ENCODE measurements at regions not wholly inside any gene's neighbourhood (a gene's known extent, or its start where the extent isn't known, plus 50 kb on each side); places are given as distances from the start of the nearest gene placed in this dataset.

DNA sequence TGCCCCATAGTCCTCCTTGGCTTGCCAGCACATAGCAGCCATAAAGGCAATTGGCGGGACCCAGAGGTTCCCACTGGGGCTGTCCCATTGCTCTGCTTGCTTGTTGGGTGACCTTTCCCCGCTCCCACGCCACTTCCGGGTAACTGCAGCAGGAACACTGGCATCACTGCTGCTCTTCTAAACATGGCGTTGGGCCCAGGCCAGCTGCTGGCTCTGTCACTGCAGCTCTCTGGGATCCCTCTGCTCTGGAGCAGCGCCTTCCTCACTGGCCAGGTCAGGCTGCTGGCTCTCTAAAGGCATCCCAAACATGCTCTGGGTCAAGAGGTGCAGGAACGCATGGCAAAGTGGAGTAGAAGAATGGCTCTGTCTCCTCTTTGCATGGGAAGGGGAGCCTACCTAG is 92.9 kb downstream of the DRD1 start:
- intact Hi-C loops (cut with DNase I; ENCODE audit: low total_unique reads), result no loop called here
- Histone ChIP-seq H3K9me3 (no peaks in the 10 kb centered on the region), H3K4me3 (no peak overlapping the region), H3K4me1 (no peaks in the 10 kb centered on the region), H3K27me3 (replicated peaks in 1 of 7) (peaks cover 0 to 66% (median 0%) of the 10 kb centered on the region in 7 donors), H3K36me3 (no peaks in the 10 kb centered on the region), H3K27ac (no peak overlapping the region)
- no peak for TF ChIP-seq POLR2AphosphoS5 (IDR thresholded peaks at IDR 0.05)
- TF ChIP-seq POLR2A (IDR thresholded peaks at IDR 0.05), result no peak
- TF ChIP-seq, protein P1, sequence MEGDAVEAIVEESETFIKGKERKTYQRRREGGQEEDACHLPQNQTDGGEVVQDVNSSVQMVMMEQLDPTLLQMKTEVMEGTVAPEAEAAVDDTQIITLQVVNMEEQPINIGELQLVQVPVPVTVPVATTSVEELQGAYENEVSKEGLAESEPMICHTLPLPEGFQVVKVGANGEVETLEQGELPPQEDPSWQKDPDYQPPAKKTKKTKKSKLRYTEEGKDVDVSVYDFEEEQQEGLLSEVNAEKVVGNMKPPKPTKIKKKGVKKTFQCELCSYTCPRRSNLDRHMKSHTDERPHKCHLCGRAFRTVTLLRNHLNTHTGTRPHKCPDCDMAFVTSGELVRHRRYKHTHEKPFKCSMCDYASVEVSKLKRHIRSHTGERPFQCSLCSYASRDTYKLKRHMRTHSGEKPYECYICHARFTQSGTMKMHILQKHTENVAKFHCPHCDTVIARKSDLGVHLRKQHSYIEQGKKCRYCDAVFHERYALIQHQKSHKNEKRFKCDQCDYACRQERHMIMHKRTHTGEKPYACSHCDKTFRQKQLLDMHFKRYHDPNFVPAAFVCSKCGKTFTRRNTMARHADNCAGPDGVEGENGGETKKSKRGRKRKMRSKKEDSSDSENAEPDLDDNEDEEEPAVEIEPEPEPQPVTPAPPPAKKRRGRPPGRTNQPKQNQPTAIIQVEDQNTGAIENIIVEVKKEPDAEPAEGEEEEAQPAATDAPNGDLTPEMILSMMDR (IDR thresholded peaks at IDR 0.05 in 8 of 11, conservative IDR thresholded peaks at IDR 0.05 in 3 of 11), result no peak
- 45 to 86% (median 52%) methylated on average over 6 to 7 of the region's 7 CpGs for WGBS, 5 donors
- no peak for DNase-seq

DNA sequence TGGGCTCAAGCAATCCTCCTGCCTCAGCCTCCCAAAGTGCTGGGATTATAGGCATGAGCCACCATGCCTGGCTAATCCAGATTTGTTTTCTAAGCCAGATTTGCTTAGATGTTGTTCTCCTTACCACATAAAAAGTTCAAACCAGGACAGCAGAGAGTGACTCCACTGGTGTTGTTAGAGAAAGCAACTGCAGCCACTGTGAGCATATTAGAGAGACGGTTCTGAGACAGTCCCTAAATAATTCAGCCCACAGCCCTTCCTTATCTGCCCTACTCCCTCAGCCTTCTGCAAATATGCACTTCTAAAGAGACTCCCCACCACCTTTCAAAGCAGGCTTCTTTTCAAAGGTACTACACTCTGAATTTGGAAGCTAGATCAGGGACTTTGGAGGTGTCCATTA is 96.1 kb downstream of the DRD1 start:
- DNase-seq, result no peak
- WGBS, 5 donors, result 23 to 40% (median 28%) methylated on average over 1 of the region's 1 CpG

DNA sequence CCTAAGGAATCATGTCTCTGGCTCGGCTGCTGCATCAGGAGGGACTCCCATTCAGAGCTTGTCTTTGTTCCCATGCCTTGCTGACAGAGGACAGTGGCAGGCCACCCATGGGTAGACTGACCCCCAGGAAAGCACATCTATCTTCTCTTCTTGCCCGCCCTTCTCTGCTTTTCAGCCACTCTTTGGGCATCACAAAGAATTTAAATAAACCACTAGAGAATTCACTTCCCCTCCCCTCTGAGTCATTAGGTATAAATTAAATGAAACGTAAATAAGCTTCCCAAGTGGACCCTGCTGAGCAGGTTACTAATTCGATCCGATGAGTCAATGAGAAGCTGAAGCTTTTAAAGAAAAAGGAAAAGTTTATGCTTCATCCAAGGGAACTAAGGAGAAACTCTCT is 97.0 kb downstream of the DRD1 start:
- Histone ChIP-seq H3K9me3 (peaks cover 0 to 3% (median 0%) of the 10 kb centered on the region in 8 donors), H3K27ac (no peak overlapping the region), H3K4me3 (no peak overlapping the region), H3K36me3 (no peaks in the 10 kb centered on the region), H3K27me3 (replicated peaks in 1 of 7) (peaks cover 0 to 49% (median 0%) of the 10 kb centered on the region in 7 donors), H3K4me1 (no peaks in the 10 kb centered on the region)
- DNase-seq, result no peak
- 37 to 47% (median 41%) methylated on average over 5 of the region's 5 CpGs for WGBS, 5 donors
- TF ChIP-seq, protein P1 (IDR thresholded peaks at IDR 0.05 in 8 of 11, conservative IDR thresholded peaks at IDR 0.05 in 3 of 11), result no peak
- TF ChIP-seq POLR2AphosphoS5 (IDR thresholded peaks at IDR 0.05) (no peak), POLR2A (IDR thresholded peaks at IDR 0.05) (no peak)
- intact Hi-C loops (cut with DNase I; ENCODE audit: low total_unique reads), result no loop called here

More for the DNA sequence above, 96.1 kb downstream of the DRD1 start:
- TF ChIP-seq, protein P1 (IDR thresholded peaks at IDR 0.05 in 8 of 11, conservative IDR thresholded peaks at IDR 0.05 in 3 of 11), result no peak
- TF ChIP-seq POLR2A (IDR thresholded peaks at IDR 0.05), result no peak
- TF ChIP-seq POLR2AphosphoS5 (IDR thresholded peaks at IDR 0.05), result no peak
- intact Hi-C loops (cut with DNase I; ENCODE audit: low total_unique reads), result no loop called here
- Histone ChIP-seq H3K9me3 (peaks cover 0 to 3% (median 0%) of the 10 kb centered on the region in 8 donors), H3K27me3 (replicated peaks in 1 of 7) (peaks cover 0 to 57% (median 0%) of the 10 kb centered on the region in 7 donors), H3K36me3 (no peaks in the 10 kb centered on the region), H3K27ac (no peak overlapping the region), H3K4me1 (no peaks in the 10 kb centered on the region), H3K4me3 (no peak overlapping the region)

DNA sequence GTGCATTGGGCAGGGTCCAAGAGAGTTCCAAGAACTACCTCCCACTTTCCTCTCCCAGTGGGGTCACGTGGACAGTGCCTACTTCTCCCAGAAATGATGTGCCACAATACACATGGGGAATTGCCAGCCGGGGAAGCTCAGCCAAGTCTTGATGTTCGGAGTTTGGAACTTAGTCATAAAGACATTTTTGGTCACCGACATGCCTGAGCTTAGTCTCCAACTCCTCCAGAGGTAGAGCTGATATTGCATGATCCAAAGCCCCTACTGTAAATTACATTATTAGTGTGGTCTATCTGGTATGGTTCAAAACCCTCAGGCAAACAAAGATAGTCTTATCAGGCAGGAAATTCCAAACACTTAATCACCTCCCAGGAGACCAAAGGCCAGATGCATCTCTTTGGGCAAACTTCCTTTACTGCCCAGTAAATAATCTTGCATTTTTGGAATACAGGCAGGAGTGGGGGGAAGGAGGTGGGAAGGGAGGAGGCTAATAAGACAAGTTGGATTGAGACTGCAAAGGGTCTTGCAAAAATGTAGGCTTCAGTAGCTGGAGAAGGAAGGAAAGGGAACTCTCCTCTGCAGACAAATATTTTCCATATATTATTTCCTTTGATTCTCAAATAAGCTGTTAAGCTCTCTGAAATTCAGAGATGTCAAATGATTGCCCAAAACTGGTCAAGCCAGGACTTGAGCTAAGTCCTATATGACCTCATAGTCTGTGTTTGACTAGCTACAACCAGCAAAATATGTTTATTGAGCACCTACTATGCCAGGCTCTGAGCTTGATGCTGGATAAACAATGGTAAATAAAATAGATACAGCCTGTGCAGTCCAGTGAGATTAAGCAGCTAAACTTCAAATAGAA is 99.4 kb downstream of the DRD1 start:
- 58 to 75% (median 62%) methylated on average over 4 of the region's 4 CpGs for WGBS, 5 donors
- Histone ChIP-seq H3K9me3 (peaks cover 0 to 3% (median 0%) of the 10 kb centered on the region in 8 donors), H3K4me1 (no peaks in the 10 kb centered on the region), H3K4me3 (no peak overlapping the region), H3K27me3 (replicated peaks in 1 of 7) (peaks cover 0 to 29% (median 0%) of the 10 kb centered on the region in 7 donors), H3K27ac (no peak overlapping the region), H3K36me3 (no peaks in the 10 kb centered on the region)
- intact Hi-C loops (cut with DNase I; ENCODE audit: low total_unique reads), result no loop called here
- TF ChIP-seq, protein P1 (IDR thresholded peaks at IDR 0.05 in 8 of 11, conservative IDR thresholded peaks at IDR 0.05 in 3 of 11), result no peak
- TF ChIP-seq POLR2AphosphoS5 (IDR thresholded peaks at IDR 0.05), result no peak
- TF ChIP-seq POLR2A (IDR thresholded peaks at IDR 0.05), result no peak
- DNase-seq, result no peak

All from spleen (tissue), 11 donors.